OCI-LY7 (cell line): ENCODE measurements at regions not wholly inside any gene's neighbourhood (a gene's known extent, or its start where the extent isn't known, plus 50 kb on each side); places are given as distances from the start of the nearest gene placed in this dataset.
A peak's percentile ranks its signal among the peaks of the same experiment; 100 is the strongest.

Experiments
- BruUV-seq: library from RNA; stranded (reverse); fragments of 400-500 nt; replicated peaks from 2 replicates; lab custom pipeline; 2021; lab: Mats Ljungman, UMichigan
- CTCF ChIA-PET: fragments of 300-600 bp; sonication (Branson Sonifier 250); formaldehyde crosslinking; loops from one replicate; lab custom pipeline; 2022; ENCODE audit warnings: antibody characterized with exemption; ENCODE audit not compliant: unreplicated experiment; lab: Charles Lee
- POLR2A ChIA-PET: fragments of 300-600 bp; sonication (Branson Sonifier 250); formaldehyde crosslinking; loops from one replicate; lab custom pipeline; 2022; ENCODE audit warnings: antibody characterized with exemption; lab: Charles Lee
- DNase-seq: peaks from one replicate; pipeline ENCODE4 v3.0.0-alpha.2; 2015; ENCODE audit warnings: low spot score
- H2AFZ ChIP-seq: fragments of 200-600 bp; sonication (generic), shearing (Covaris generic); 2 replicates; pipeline ENCODE4 v1.6.1; 2014; ENCODE audit warnings: mild to moderate bottlenecking, antibody characterized with exemption, low read length, moderate library complexity
- H3K27ac ChIP-seq: fragments of 200-600 bp; sonication (generic); 2 replicates; pipeline ENCODE4 v1.5.1; 2014; ENCODE audit warnings: mixed run types, low read depth, mild to moderate bottlenecking, moderate library complexity, low read length, inconsistent platforms; ENCODE audit not compliant: poor library complexity, severe bottlenecking
- H3K36me3 ChIP-seq: fragments of 200-600 bp; sonication (generic); 2 replicates; pipeline ENCODE4 v1.6.1; 2014; ENCODE audit warnings: mild to moderate bottlenecking, antibody characterized with exemption, low read length, moderate library complexity, mixed read lengths; ENCODE audit not compliant: insufficient read depth
- H3K4me1 ChIP-seq: fragments of 200-600 bp; sonication (generic); 2 replicates; pipeline ENCODE4 v1.5.1; 2014; ENCODE audit warnings: mild to moderate bottlenecking, low read length; ENCODE audit not compliant: insufficient read depth, poor library complexity, severe bottlenecking
- H3K4me2 ChIP-seq: fragments of 200-600 bp; sonication (generic); 2 replicates; pipeline ENCODE4 v1.6.1; 2014; ENCODE audit warnings: mild to moderate bottlenecking, low read length
- H3K4me3 ChIP-seq: fragments of 200-600 bp; sonication (generic); 2 replicates; pipeline ENCODE4 v1.5.1; 2014; ENCODE audit warnings: mild to moderate bottlenecking, low read depth, low read length; ENCODE audit not compliant: poor library complexity, severe bottlenecking
- H3K79me2 ChIP-seq: fragments of 200-600 bp; sonication (generic); 2 replicates; pipeline ENCODE4 v1.6.1; 2016; ENCODE audit warnings: low read depth, mild to moderate bottlenecking, low read length, moderate library complexity, mixed read lengths; ENCODE audit not compliant: insufficient read depth
- H3K9me2 ChIP-seq: fragments of 200-600 bp; sonication (generic); 2 replicates; pipeline ENCODE4 v1.6.1; 2016; ENCODE audit warnings: mild to moderate bottlenecking, low read length, mixed read lengths; ENCODE audit not compliant: insufficient read depth
- H3K9me3 ChIP-seq: fragments of 200-600 bp; sonication (generic); 2 replicates; pipeline ENCODE4 v1.6.1; 2014; ENCODE audit warnings: mild to moderate bottlenecking, mixed run types, low read length, mixed read lengths
- H4K20me1 ChIP-seq: fragments of 200-600 bp; sonication (generic); 2 replicates; pipeline ENCODE4 v1.6.1; 2014; ENCODE audit warnings: mild to moderate bottlenecking, antibody characterized with exemption, low read length, moderate library complexity, mixed read lengths; ENCODE audit not compliant: insufficient read depth
- CTCF ChIP-seq: fragments of 200-600 bp; sonication (generic); conservative IDR thresholded peaks from 2 replicates; pipeline ENCODE4 v1.5.1; 2014; ENCODE audit warnings: mild to moderate bottlenecking, antibody characterized with exemption, low read length, moderate library complexity, mixed read lengths
- EZH2phosphoT487 ChIP-seq: fragments of 200-600 bp; sonication (generic); IDR thresholded peaks from 2 replicates; pipeline ENCODE4 v1.6.1; 2018; ENCODE audit warnings: low read depth, borderline replicate concordance, mild to moderate bottlenecking, mixed run types, antibody characterized with exemption, low read length, moderate library complexity, mixed read lengths
- intact Hi-C: fragments of 100-400 bp; cut with micrococcal nuclease; formaldehyde crosslinking; loops from one replicate; pipeline ENCODE4 v1.10.0; 2022; ENCODE audit not compliant: unreplicated experiment

- ChIA-PET CTCF (no interaction called here), POLR2A (interaction anchor here (0.6 to 1.2 kb wide), 4 partner anchors 32 to 1535 kb away, joined by 3 to 4 read pairs (median 4); no protein-coding TSS in a partner anchor)
- no TSS peak for BruUV-seq
- Histone ChIP-seq H3K9me2 (no peaks in the 10 kb centered on the region), H4K20me1 (no peaks in the 10 kb centered on the region), H3K4me2 (no peak overlapping the region), H3K4me3 (no peak overlapping the region), H3K79me2 (no peaks in the 10 kb centered on the region), H2AFZ (no peak overlapping the region), H3K4me1 (no peaks in the 10 kb centered on the region), H3K9me3 (no peaks in the 10 kb centered on the region; the same call in 1 of the 2 replicates), H3K27ac (no peak overlapping the region), H3K36me3 (no peaks in the 10 kb centered on the region)
- DNase-seq, result no peak
- intact Hi-C loops, result no loop called here
- TF ChIP-seq CTCF, result no peak
- TF ChIP-seq EZH2phosphoT487, result no peak
These were observed 772.8 kb upstream of the GJE1 start for GRCh38 chr6:141359953-141360352.

- BruUV-seq, result no TSS peak
- CTCF ChIA-PET, result no interaction called here
- Histone ChIP-seq H3K9me3 (no peaks in the 10 kb centered on the region; the same call in 1 of the 2 replicates), H2AFZ (no peak overlapping the region), H3K4me1 (no peaks in the 10 kb centered on the region), H3K4me2 (no peak overlapping the region), H3K36me3 (no peaks in the 10 kb centered on the region), H3K9me2 (no peaks in the 10 kb centered on the region), H3K27ac (no peak overlapping the region), H3K79me2 (no peaks in the 10 kb centered on the region), H3K4me3 (no peak overlapping the region), H4K20me1 (no peaks in the 10 kb centered on the region)
- intact Hi-C loops, result no loop called here
- TF ChIP-seq CTCF (peak; percentile 44), EZH2phosphoT487 (no peak)
- DNase-seq, result peak; percentile 5
- POLR2A ChIA-PET, result no interaction called here
These were observed 778.4 kb upstream of the GJE1 start for GRCh38 chr6:141354191-141354955.

GRCh38 chr6:141351721-141352120 lies 781.0 kb upstream of the GJE1 start:
- Histone ChIP-seq H3K4me2 (no peak overlapping the region), H3K79me2 (no peaks in the 10 kb centered on the region), H3K9me2 (no peaks in the 10 kb centered on the region), H3K4me3 (no peak overlapping the region), H2AFZ (no peak overlapping the region), H3K27ac (no peak overlapping the region), H3K4me1 (no peaks in the 10 kb centered on the region), H3K9me3 (no peaks in the 10 kb centered on the region; the same call in 1 of the 2 replicates), H3K36me3 (no peaks in the 10 kb centered on the region), H4K20me1 (no peaks in the 10 kb centered on the region)
- DNase-seq, result no peak
- no peak for TF ChIP-seq EZH2phosphoT487
- no peak for TF ChIP-seq CTCF
- intact Hi-C loops, result no loop called here
- POLR2A ChIA-PET, result interaction anchor here (0.7 kb wide), 1 partner anchor 487 kb away, joined by 3 read pairs; no protein-coding TSS in a partner anchor
- CTCF ChIA-PET, result no interaction called here
- BruUV-seq, result no TSS peak
